Activated CD8-positive, alpha-beta memory T cell treated with anti-CD3 and anti-CD28 coated beads, Interleukin-2, amount 50 U/mL, for 24 hours (primary cell): ENCODE measurements at regions not wholly inside any gene's neighbourhood (a gene's known extent, or its start where the extent isn't known, plus 50 kb on each side); places are given as distances from the start of the nearest gene placed in this dataset.
"Not testable (repeated sequence)": the region's sequence is repeated elsewhere in the genome, so short reads cannot be mapped to it uniquely, and the experiment has no call there.

Source experiments
- DNase-seq: peaks from one replicate; pipeline ENCODE4 v3.0.0-alpha.2; 2020; ENCODE audit errors: extremely low read depth

- DNase-seq, result no peak
Observed at GRCh38 chr18:67007999-67008398, 404.1 kb upstream of the CDH19 start.

DNA sequence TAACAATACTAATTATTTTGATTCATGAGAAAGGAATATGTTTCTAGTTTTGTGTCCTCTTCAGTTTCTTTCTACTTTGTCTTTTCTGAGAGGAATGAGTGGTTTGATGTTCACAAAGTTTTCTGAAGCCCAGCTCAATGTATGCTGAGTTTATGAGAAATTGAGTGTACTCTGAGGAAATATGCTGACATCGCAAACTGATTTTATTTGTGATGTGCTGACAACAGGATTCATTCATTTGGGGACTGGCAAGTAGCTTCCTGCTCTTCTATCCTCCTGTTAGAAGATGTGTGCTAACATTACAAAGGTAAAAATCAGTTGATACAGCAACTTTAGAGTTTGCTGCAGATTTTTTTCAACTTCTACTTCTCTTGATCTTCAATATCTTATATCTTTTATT lies 403.2 kb upstream of the CDH19 start:
- DNase-seq, result no peak

- DNase-seq, result no peak
Observed at GRCh38 chr18:67001052-67001451, 397.2 kb upstream of the CDH19 start.

DNA sequence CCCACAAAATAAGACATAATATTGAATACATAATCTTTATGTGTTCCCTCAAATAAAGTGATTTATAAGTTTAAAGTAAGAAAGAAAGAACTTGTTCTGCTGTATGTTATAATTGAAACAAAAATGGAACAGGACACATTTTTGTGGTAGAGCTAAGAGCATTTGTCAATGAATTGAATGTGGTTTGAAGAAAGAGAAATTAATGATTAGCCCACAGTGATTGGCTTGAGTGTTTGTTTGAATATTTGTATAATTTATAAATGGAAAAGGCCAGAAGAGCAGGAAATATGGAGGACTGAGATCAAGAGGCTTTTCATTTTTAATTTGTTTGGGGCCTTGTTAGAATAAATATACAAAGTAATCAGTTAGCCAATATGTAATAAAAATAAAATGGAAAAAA lies 395.1 kb upstream of the CDH19 start:
- DNase-seq, result no peak

GRCh38 chr18:66995270-66995669 lies 391.4 kb upstream of the CDH19 start:
- no peak for DNase-seq

DNA sequence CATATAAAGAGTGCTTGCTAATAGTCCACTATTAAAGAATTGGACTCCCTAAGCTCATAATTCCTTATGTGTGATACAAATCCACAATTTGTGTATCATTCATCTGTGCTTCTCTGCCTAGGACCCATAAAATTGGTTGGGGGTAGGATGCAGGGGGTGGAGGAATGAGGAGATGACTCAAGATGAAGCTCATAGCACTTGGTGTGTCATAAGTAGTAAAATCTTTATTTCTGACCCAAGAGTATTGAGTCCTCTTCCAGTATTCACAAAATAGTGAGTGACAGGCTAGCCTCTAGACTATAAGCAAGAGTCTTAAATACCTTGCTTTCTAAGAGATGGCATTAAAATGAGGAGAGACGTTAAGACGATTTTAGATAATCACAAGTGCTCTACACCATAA lies 390.9 kb upstream of the CDH19 start:
- DNase-seq, result no peak

GRCh38 chr18:66993492-66993891 lies 389.6 kb upstream of the CDH19 start:
- DNase-seq, result no peak

DNA sequence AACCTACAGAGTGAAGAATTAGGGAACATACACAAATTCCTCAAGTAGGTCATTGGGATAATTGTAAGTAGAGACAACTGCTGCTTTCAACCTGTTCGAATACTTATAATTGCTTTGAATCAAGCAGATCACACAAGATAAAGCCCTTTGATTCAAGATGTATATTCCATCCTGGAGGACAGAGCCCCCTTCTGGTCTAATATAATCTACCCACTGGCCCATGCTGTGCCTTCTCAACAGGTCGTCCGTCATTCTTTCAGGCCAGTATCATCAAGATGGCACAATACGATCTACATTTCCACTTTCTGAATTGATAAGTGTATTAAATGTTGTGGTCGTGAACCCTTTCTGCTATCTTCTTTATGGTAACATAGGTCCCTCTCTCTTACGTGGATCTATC lies 387.0 kb upstream of the CDH19 start:
- no peak for DNase-seq

DNA sequence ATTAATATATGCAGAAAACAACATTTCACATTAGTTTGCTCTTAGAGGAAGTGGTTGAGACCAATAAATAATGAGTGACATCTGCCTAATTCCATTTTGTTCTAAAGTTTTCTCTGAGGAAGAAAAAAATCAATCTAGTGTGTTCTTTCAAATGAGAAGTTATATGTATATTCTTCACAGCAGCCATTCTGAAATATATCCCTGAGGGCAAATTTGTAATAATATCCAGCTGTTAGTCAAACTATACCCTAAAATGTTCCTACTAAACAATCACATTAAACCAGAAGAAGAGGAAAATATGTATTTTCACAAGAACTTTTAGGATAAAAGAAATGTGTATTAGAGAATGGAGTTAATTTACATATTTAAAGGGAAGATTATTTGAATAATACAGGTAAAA lies 375.1 kb upstream of the CDH19 start:
- DNase-seq, result no peak

GRCh38 chr18:66972681-66973080 lies 368.8 kb upstream of the CDH19 start:
- DNase-seq, result no peak

GRCh38 chr18:66971960-66972359 lies 368.1 kb upstream of the CDH19 start:
- no peak for DNase-seq

DNA sequence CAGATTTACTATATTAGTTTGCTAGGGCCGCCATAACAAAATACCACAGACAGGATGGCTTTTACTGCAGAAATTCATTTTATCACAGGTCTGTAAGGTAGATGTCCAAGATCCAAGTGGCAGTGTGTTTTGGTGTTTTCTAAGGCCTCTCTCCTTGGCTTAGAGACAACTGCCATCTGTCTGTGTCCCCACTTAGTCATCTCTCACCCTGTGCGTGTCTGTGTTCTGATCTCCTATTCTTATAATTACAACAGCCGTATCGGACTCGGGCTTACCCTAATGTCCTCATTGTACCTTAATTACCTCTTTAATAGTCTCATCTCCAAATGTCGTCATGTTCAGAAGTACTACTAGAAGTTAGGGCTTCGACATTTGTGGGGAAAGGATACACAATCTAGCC lies 362.3 kb upstream of the CDH19 start:
- no peak for DNase-seq

DNA sequence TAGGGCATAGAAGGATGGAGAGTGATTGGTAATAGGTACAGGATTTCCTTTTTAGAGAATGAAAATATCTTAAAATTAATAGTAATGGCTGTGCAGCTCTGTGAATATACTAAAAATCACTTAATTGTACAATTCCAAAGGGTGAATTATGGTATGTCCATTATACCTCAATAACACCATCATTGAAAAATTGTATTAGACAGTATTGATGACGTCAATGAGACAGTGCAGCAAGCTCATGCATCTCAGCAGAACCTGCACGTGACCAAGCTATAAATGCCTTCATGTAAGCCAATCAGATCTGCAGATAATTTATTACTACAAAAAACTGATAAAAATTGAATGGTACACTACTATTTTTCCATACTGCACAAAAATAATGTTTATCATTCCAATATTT lies 354.4 kb upstream of the CDH19 start:
- no peak for DNase-seq

GRCh38 chr18:66951750-66952149 lies 347.9 kb upstream of the CDH19 start:
- DNase-seq, result no peak

GRCh38 chr18:66949419-66949818 lies 345.5 kb upstream of the CDH19 start:
- no peak for DNase-seq

GRCh38 chr18:66937546-66937945 lies 333.7 kb upstream of the CDH19 start:
- no peak for DNase-seq

DNA sequence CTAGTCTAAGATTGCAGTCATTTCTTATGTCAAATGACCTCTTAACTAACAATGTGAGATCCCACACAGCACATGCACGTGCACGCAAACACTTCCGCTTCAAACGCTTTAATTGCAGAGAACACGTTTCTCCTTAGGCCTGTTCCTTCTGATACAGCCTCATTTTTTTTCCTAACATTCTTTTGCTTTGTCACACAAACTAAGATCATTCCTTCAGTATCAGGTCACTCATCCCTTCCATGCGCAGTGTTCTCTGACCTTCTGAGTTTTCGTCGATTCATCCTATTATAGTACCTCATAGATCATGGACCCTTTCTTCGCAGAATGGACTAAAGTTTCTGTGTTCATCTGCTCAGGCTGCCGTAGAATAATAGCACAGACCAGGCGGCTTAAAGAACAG lies 327.1 kb upstream of the CDH19 start:
- no peak for DNase-seq

DNA sequence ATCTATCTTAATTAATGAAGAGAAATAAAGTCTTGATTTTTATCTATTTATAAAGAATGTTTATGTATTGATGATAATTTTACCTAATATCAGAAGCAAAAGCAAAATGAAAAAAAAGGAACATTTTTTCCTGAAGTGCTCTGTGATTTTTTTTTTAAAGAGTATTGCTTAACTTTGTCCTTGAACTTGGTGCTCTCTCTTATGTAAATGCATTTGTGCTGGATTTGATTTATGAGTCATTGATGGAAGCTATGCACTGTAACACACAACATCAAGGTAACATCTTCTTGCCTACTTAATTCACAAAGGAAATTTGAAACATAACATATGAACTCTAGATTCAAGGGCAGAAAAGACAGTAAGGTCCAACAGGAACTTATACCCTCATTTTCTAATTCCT lies 312.9 kb upstream of the CDH19 start:
- no peak for DNase-seq

- no peak for DNase-seq
Observed at GRCh38 chr18:66900837-66901236, 296.9 kb upstream of the CDH19 start.

GRCh38 chr18:66895631-66896030 lies 291.7 kb upstream of the CDH19 start:
- DNase-seq, result no peak

DNA sequence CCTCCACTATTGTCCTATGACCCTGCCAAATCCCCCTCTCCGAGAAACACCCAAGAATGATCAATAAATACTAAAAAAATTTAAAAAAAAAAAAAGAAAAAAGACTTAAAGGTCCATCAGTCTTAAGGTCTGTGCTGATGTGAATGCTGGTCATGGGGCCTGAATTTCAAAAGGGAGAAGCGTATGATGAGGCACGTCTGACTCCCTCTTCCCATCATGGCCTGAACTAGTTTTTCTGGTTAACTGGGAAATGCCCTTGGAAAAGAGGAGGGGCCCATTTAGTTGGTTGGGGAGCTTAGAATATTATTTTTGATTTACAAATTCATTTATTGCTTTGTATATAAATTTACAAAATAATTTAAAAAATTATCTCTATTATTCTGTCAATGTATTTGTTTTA lies 291.0 kb upstream of the CDH19 start:
- DNase-seq, result no peak

DNA sequence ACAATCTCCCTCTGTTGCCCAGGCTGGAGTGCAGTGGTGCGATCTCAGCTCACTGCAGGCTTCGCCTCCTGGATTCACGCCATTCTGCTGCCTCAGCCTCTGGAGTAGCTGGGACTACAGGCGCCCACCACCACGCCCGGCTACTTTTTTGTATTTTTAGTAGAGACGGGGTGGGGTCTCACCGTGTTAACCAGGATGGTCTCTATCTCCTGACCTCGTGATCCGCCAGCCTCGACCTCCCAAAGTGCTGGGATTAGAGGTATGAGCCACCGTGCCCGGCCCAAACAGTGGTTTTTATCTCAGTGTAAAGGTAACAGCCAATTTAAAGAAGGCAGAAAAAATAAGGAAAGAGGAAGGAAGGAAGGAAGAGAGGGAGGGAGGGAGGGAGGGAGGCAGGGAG lies 288.5 kb upstream of the CDH19 start:
- DNase-seq, result not testable (repeated sequence)

DNA sequence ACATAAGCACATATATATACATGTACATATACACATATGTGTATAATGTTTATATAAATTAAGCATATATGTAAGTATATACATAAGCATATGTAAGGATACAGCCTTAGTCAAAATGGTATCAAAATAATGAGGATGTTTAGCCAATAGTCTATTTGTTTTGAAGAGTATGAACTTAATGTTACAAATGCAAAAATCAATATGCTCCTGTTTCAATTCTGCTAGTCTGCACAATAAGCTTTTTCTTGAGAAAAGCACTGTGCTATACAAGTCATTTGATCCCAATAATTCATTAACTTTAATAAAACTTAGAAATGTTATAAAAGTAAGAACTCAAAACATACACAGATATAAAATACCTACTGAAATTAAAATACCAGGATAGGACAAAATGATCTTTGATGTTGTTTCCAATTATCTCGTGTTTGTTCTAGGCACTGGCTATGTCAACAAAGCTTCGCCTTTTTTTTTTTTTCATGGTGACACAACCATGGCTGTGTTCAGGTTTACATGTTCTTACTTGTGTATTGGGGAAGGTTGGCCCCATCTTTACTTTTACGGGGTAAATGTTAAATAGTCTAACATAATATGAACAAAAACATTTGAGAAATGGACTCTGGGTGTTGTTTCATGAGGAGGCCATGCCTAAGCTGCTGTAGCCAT lies 271.1 kb upstream of the CDH19 start:
- DNase-seq, result no peak

GRCh38 chr18:66874375-66874774 lies 270.5 kb upstream of the CDH19 start:
- DNase-seq, result no peak

GRCh38 chr18:66873899-66874298 lies 270.0 kb upstream of the CDH19 start:
- no peak for DNase-seq
